ENCODE measurements at regions not wholly inside any gene's neighbourhood (a gene's known extent, or its start where the extent isn't known, plus 50 kb on each side); places are given as distances from the start of the nearest gene placed in this dataset.
"Not testable (repeated sequence)": the region's sequence is repeated elsewhere in the genome, so short reads cannot be mapped to it uniquely, and the experiment has no call there.

GRCh38 chr13:104634016-104634415, 1567.8 kb upstream of the SLC10A2 start:
- Mint-ChIP-seq H3K9me3 (peaks cover 0 to 5% (median 0%) of the 10 kb centered on the region in 7 donors), H3K4me3 (no peak overlapping the region), H3K36me3 (no peaks in the 10 kb centered on the region), H3K4me1 (no peaks in the 10 kb centered on the region), H3K27ac (no peak overlapping the region), H3K27me3 (no peaks in the 10 kb centered on the region)
- Histone ChIP-seq H3K27me3 (ENCODE audit: control insufficient read depth, insufficient read depth, low read length) (no peaks in the 10 kb centered on the region), H3K4me1 (ENCODE audit: control insufficient read depth, insufficient read depth, low read length, poor library complexity, severe bottlenecking) (no peaks in the 10 kb centered on the region), H3K27ac (ENCODE audit: insufficient read depth, low read length, poor library complexity, severe bottlenecking) (no peak overlapping the region), H3K36me3 (ENCODE audit: control insufficient read depth, insufficient read depth, low read length) (no peaks in the 10 kb centered on the region), H3K4me3 (ENCODE audit: low read depth, low read length) (no peak overlapping the region), H3K9me3 (ENCODE audit: control insufficient read depth in 2 of 2, low read length in 2 of 2) (no peaks in the 10 kb centered on the region)
- ATAC-seq (ENCODE audit: low read depth in 2 of 2) (no peak), DNase-seq (no peak)

DNA sequence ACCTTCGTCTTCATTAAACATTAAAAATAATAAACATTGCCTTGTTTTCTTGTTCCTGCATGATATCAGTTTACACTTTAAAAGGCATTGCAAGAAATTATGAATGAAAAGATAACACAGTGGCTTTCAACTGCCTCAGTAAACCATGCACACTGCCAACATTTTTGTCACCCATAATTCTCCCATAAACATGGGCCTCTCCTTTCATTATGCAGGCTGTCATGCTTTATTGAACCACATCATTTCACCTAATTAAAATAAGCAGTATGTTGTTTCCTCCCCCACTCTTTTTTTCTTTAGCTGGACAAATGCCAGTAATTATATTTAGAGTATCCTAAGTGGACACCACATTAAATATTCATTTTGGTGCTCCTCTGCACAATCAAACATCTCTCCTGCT, 1566.5 kb upstream of the SLC10A2 start:
- Histone ChIP-seq H3K27ac (ENCODE audit: insufficient read depth, low read length, poor library complexity, severe bottlenecking) (no peak overlapping the region), H3K36me3 (ENCODE audit: control insufficient read depth, insufficient read depth, low read length) (no peaks in the 10 kb centered on the region), H3K27me3 (ENCODE audit: control insufficient read depth, insufficient read depth, low read length) (no peaks in the 10 kb centered on the region), H3K9me3 (ENCODE audit: control insufficient read depth in 2 of 2, low read length in 2 of 2) (no peaks in the 10 kb centered on the region), H3K4me3 (ENCODE audit: low read depth, low read length) (no peak overlapping the region), H3K4me1 (ENCODE audit: control insufficient read depth, insufficient read depth, low read length, poor library complexity, severe bottlenecking) (no peaks in the 10 kb centered on the region)
- H3K27me3 Mint-ChIP-seq, result no peaks in the 10 kb centered on the region
- DNase-seq, result no peak
- no peaks in the 10 kb centered on the region for H3K36me3 Mint-ChIP-seq
- H3K4me1 Mint-ChIP-seq, result no peaks in the 10 kb centered on the region
- no peak for ATAC-seq (ENCODE audit: low read depth in 2 of 2)
- H3K27ac Mint-ChIP-seq, result no peak overlapping the region
- peaks cover 0 to 5% (median 0%) of the 10 kb centered on the region in 7 donors for H3K9me3 Mint-ChIP-seq
- H3K4me3 Mint-ChIP-seq, result no peak overlapping the region

DNA sequence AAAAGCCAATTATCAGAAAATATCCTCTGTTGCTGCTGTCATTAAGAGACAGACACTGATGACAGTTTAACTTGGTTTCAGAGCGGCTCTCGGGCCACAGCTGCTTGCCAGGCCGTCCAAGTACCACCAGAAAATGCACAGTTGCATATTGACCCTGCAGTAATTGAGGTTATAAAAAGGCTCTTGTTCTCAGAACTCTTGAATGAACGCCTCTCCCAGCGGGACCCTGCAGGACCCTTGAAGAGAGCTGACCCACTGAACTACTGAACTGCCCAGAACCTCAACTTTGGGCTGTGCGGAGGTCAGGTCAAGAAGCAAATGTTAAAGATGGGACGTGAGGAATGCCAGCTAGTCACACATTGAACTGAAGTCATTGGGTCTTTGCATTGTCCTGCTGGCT, 1559.0 kb upstream of the SLC10A2 start:
- H3K4me3 Mint-ChIP-seq, result no peak overlapping the region

DNA sequence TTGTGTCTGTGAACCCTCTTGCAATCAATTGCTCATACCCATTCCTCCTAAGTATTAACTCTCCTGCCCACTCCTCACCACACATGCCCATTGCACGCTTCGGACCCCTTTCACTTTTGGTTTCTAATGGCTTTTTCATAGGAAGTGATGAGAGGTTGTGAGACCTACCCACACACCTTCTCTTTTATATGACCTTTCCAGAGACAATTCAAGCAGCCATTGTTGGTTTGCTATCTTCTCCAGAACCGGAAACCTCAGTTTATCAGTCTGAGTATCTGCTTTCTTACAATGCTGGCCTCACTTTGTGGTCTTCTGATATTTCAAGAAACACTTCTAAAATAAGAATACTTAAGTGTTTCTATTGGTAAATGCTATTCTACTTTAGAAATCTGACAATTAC, 1550.8 kb upstream of the SLC10A2 start:
- peaks cover 3 to 34% (median 10%) of the 10 kb centered on the region in 7 donors for H3K9me3 Mint-ChIP-seq
- ATAC-seq (ENCODE audit: low read depth in 2 of 2) (no peak), DNase-seq (no peak)
- Histone ChIP-seq H3K9me3 (ENCODE audit: control insufficient read depth in 2 of 2, low read length in 2 of 2) (peaks cover 2 to 4% of the 10 kb centered on the region in 2 experiments), H3K27ac (ENCODE audit: insufficient read depth, low read length, poor library complexity, severe bottlenecking) (no peak overlapping the region), H3K27me3 (ENCODE audit: control insufficient read depth, insufficient read depth, low read length) (no peaks in the 10 kb centered on the region), H3K4me1 (ENCODE audit: control insufficient read depth, insufficient read depth, low read length, poor library complexity, severe bottlenecking) (no peaks in the 10 kb centered on the region), H3K4me3 (ENCODE audit: low read depth, low read length) (no peak overlapping the region), H3K36me3 (ENCODE audit: control insufficient read depth, insufficient read depth, low read length) (no peaks in the 10 kb centered on the region)
- H3K36me3 Mint-ChIP-seq, result no peaks in the 10 kb centered on the region
- H3K4me3 Mint-ChIP-seq, result no peak overlapping the region
- no peak overlapping the region for H3K27ac Mint-ChIP-seq
- H3K27me3 Mint-ChIP-seq, result no peaks in the 10 kb centered on the region
- no peaks in the 10 kb centered on the region for H3K4me1 Mint-ChIP-seq

More for the DNA sequence above, 1559.0 kb upstream of the SLC10A2 start:
- Histone ChIP-seq H3K4me3 (ENCODE audit: low read depth, low read length) (no peak overlapping the region), H3K36me3 (ENCODE audit: control insufficient read depth, insufficient read depth, low read length) (no peaks in the 10 kb centered on the region), H3K4me1 (ENCODE audit: control insufficient read depth, insufficient read depth, low read length, poor library complexity, severe bottlenecking) (no peaks in the 10 kb centered on the region), H3K9me3 (ENCODE audit: control insufficient read depth in 2 of 2, low read length in 2 of 2) (no peaks in the 10 kb centered on the region), H3K27me3 (ENCODE audit: control insufficient read depth, insufficient read depth, low read length) (no peaks in the 10 kb centered on the region), H3K27ac (ENCODE audit: insufficient read depth, low read length, poor library complexity, severe bottlenecking) (no peak overlapping the region)
- Mint-ChIP-seq H3K36me3 (no peaks in the 10 kb centered on the region), H3K27ac (no peak overlapping the region), H3K9me3 (peaks cover 1 to 12% (median 4%) of the 10 kb centered on the region in 7 donors), H3K4me1 (no peaks in the 10 kb centered on the region), H3K27me3 (no peaks in the 10 kb centered on the region)
- DNase-seq, result no peak
- no peak for ATAC-seq (ENCODE audit: low read depth in 2 of 2)

GRCh38 chr13:104614361-104615145, 1548.3 kb upstream of the SLC10A2 start:
- Mint-ChIP-seq H3K27ac (no peak overlapping the region), H3K9me3 (peaks cover 3 to 32% (median 8%) of the 10 kb centered on the region in 7 donors), H3K36me3 (no peaks in the 10 kb centered on the region), H3K27me3 (no peaks in the 10 kb centered on the region), H3K4me3 (no peak overlapping the region), H3K4me1 (no peaks in the 10 kb centered on the region)
- Histone ChIP-seq H3K4me1 (ENCODE audit: control insufficient read depth, insufficient read depth, low read length, poor library complexity, severe bottlenecking) (no peaks in the 10 kb centered on the region), H3K9me3 (ENCODE audit: control insufficient read depth in 2 of 2, low read length in 2 of 2) (peaks cover 2 to 4% of the 10 kb centered on the region in 2 experiments), H3K27ac (ENCODE audit: insufficient read depth, low read length, poor library complexity, severe bottlenecking) (no peak overlapping the region), H3K36me3 (ENCODE audit: control insufficient read depth, insufficient read depth, low read length) (no peaks in the 10 kb centered on the region), H3K4me3 (ENCODE audit: low read depth, low read length) (no peak overlapping the region), H3K27me3 (ENCODE audit: control insufficient read depth, insufficient read depth, low read length) (no peaks in the 10 kb centered on the region)
- no peak for DNase-seq
- no peak for ATAC-seq (ENCODE audit: low read depth in 2 of 2)

DNA sequence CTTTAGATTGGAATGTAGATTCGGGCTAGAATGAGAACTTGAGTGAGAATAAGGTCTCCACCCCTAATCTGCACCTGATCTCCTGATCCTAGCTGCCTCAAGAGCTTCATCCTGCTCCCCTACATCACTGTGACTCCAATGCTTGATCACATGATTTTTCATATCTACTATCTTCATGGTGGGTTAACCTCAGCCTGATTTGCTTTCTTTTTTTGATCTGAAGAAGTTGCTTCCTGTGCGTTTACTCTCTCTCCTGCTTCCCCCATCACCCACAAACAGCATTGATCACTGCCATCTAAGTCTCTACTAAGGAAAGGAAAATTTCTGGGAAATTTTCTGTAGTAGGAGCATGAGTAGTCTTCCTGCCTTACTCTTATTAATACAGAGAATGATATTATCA, 1542.1 kb upstream of the SLC10A2 start:
- Mint-ChIP-seq H3K27me3 (no peaks in the 10 kb centered on the region), H3K4me1 (no peaks in the 10 kb centered on the region), H3K4me3 (no peak overlapping the region), H3K36me3 (no peaks in the 10 kb centered on the region), H3K27ac (no peak overlapping the region), H3K9me3 (peaks cover 3 to 9% (median 6%) of the 10 kb centered on the region in 7 donors)
- DNase-seq (no peak), ATAC-seq (ENCODE audit: low read depth in 2 of 2) (no peak)
- no peaks in the 10 kb centered on the region for H3K9me3 ChIP-seq (ENCODE audit: control insufficient read depth in 2 of 2, low read length in 2 of 2)
- H3K4me3 ChIP-seq (ENCODE audit: low read depth, low read length), result no peak overlapping the region
- H3K27ac ChIP-seq (ENCODE audit: insufficient read depth, low read length, poor library complexity, severe bottlenecking), result no peak overlapping the region
- no peaks in the 10 kb centered on the region for H3K4me1 ChIP-seq (ENCODE audit: control insufficient read depth, insufficient read depth, low read length, poor library complexity, severe bottlenecking)
- H3K36me3 ChIP-seq (ENCODE audit: control insufficient read depth, insufficient read depth, low read length), result no peaks in the 10 kb centered on the region
- no peaks in the 10 kb centered on the region for H3K27me3 ChIP-seq (ENCODE audit: control insufficient read depth, insufficient read depth, low read length)

DNA sequence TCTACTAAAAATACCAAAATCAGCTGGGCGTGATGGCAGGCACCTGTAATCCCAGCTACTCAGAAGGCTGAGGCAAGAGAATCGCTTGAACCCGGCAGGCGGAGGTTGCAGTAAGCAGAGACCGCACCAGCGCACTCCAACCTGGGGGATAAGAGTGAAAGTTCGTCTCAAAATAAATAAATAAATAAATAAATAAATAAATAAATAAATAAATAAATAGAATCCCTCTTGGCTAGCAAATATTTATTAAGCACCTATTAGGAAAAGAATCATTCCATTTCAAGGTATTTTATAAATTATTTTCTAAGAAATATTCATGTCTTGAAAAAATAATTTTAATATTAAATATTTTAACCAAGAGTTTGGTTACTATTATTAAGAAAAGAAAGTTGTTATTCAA, 1539.2 kb upstream of the SLC10A2 start:
- not testable (repeated sequence) for H3K27me3 Mint-ChIP-seq; H3K4me1 Mint-ChIP-seq; H3K4me3 ChIP-seq (ENCODE audit: low read depth, low read length); H3K36me3 Mint-ChIP-seq; H3K4me1 ChIP-seq (ENCODE audit: control insufficient read depth, insufficient read depth, low read length, poor library complexity, severe bottlenecking); H3K36me3 ChIP-seq (ENCODE audit: control insufficient read depth, insufficient read depth, low read length); H3K27me3 ChIP-seq (ENCODE audit: control insufficient read depth, insufficient read depth, low read length); ATAC-seq (ENCODE audit: low read depth in 2 of 2); H3K9me3 ChIP-seq (ENCODE audit: control insufficient read depth in 2 of 2, low read length in 2 of 2); H3K27ac ChIP-seq (ENCODE audit: insufficient read depth, low read length, poor library complexity, severe bottlenecking); H3K4me3 Mint-ChIP-seq; H3K27ac Mint-ChIP-seq; DNase-seq
- H3K9me3 Mint-ChIP-seq, result peaks cover 3 to 13% (median 6%) of the 10 kb centered on the region in 7 donors

GRCh38 chr13:104597546-104598180, 1531.4 kb upstream of the SLC10A2 start:
- no peaks in the 10 kb centered on the region for H3K27me3 ChIP-seq (ENCODE audit: control insufficient read depth, insufficient read depth, low read length)
- DNase-seq (no peak), ATAC-seq (ENCODE audit: low read depth in 2 of 2) (no peak)
- H3K4me3 ChIP-seq (ENCODE audit: low read depth, low read length), result no peak overlapping the region
- no peaks in the 10 kb centered on the region for H3K36me3 ChIP-seq (ENCODE audit: control insufficient read depth, insufficient read depth, low read length)
- Mint-ChIP-seq H3K9me3 (peaks cover 0 to 12% (median 2%) of the 10 kb centered on the region in 7 donors), H3K27me3 (no peaks in the 10 kb centered on the region), H3K36me3 (no peaks in the 10 kb centered on the region), H3K4me3 (no peak overlapping the region), H3K27ac (no peak overlapping the region), H3K4me1 (no peaks in the 10 kb centered on the region)
- no peak overlapping the region for H3K27ac ChIP-seq (ENCODE audit: insufficient read depth, low read length, poor library complexity, severe bottlenecking)
- H3K9me3 ChIP-seq (ENCODE audit: control insufficient read depth in 2 of 2, low read length in 2 of 2), result no peaks in the 10 kb centered on the region
- no peaks in the 10 kb centered on the region for H3K4me1 ChIP-seq (ENCODE audit: control insufficient read depth, insufficient read depth, low read length, poor library complexity, severe bottlenecking)

Data from CD4-positive, CD25-positive, alpha-beta regulatory T cell (primary cell).